HG03558 (cell line): ENCODE measurements at regions not wholly inside any gene's neighbourhood (a gene's known extent, or its start where the extent isn't known, plus 50 kb on each side); places are given as distances from the start of the nearest gene placed in this dataset.

Experiments
- ATAC-seq: cut with Tn5 transposase; IDR thresholded peaks from one replicate; pipeline ENCODE4 v1.9.1; 2021; ENCODE audit warnings: moderate number of reproducible peaks; ENCODE audit not compliant: unreplicated experiment; ENCODE audit errors: extremely low read depth

GRCh38 chr4:101599620-101600019, 190.9 kb upstream of the BANK1 start:
- no peak for ATAC-seq

- ATAC-seq: no peak
These were observed 193.6 kb upstream of the BANK1 start for GRCh38 chr4:101596781-101597552.

GRCh38 chr4:101594588-101594987, 195.9 kb upstream of the BANK1 start:
- no peak for ATAC-seq

- ATAC-seq: no peak
These were observed 196.9 kb upstream of the BANK1 start for GRCh38 chr4:101593666-101594065.

GRCh38 chr4:101584306-101584705, 206.2 kb upstream of the BANK1 start:
- no peak for ATAC-seq

- no peak for ATAC-seq
These were observed 215.8 kb upstream of the PPP3CA start for GRCh38 chr4:101563126-101563525.

GRCh38 chr4:101556842-101557241, 209.5 kb upstream of the PPP3CA start:
- no peak for ATAC-seq

GRCh38 chr4:101555341-101555880, 208.1 kb upstream of the PPP3CA start:
- ATAC-seq: no peak

GRCh38 chr4:101540336-101540735, 193.0 kb upstream of the PPP3CA start:
- no peak for ATAC-seq

- no peak for ATAC-seq
These were observed 181.2 kb upstream of the PPP3CA start for GRCh38 chr4:101528526-101528925.

- peak; percentile 98 for ATAC-seq
These were observed 179.9 kb upstream of the PPP3CA start for GRCh38 chr4:101527188-101527587.

GRCh38 chr4:101515566-101515965, 168.2 kb upstream of the PPP3CA start:
- ATAC-seq: no peak

GRCh38 chr4:101515099-101515498, 167.8 kb upstream of the PPP3CA start:
- no peak for ATAC-seq

- no peak for ATAC-seq
These were observed 165.1 kb upstream of the PPP3CA start for GRCh38 chr4:101512416-101512815.

- no peak for ATAC-seq
These were observed 154.1 kb upstream of the PPP3CA start for GRCh38 chr4:101501421-101501820.

- no peak for ATAC-seq
These were observed 153.4 kb upstream of the PPP3CA start for GRCh38 chr4:101500742-101501141.

- ATAC-seq: no peak
These were observed 127.9 kb upstream of the PPP3CA start for GRCh38 chr4:101475246-101475645.

- no peak for ATAC-seq
These were observed 123.9 kb upstream of the PPP3CA start for GRCh38 chr4:101471201-101471600.

- no peak for ATAC-seq
These were observed 117.3 kb upstream of the PPP3CA start for GRCh38 chr4:101464596-101464995.

- ATAC-seq: no peak
These were observed 111.6 kb upstream of the PPP3CA start for GRCh38 chr4:101458914-101459313.

- no peak for ATAC-seq
These were observed 111.1 kb upstream of the PPP3CA start for GRCh38 chr4:101458473-101458872.

- no peak for ATAC-seq
These were observed 103.8 kb upstream of the PPP3CA start for GRCh38 chr4:101451086-101451485.
